ENCODE measurements at regions not wholly inside any gene's neighbourhood (a gene's known extent, or its start where the extent isn't known, plus 50 kb on each side); places are given as distances from the start of the nearest gene placed in this dataset.

DNA sequence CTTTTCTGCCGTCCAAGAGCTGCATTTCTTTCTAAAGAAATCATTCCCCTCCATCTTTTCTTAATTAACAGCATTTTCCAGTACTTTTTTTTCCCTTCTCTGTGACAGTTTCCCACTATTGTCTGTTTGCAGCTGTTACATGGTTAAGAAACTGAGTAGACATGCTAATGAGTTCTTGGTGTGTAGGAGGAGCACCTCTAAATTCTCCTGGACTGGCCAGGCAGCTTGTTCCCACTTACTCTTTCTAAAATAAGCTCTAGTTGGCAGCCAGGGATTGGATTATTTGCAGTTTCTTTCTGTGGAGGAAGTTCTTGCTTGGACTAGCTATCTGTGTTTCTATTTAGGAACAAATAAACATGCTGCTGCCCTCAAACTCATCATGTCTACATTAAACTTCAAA is 235.1 kb upstream of the GAP43 start:
- no peak for DNase-seq (ENCODE audit: extremely low read depth, low read depth)
- no peak overlapping the region for H3K4me3 ChIP-seq (replicated peaks; ENCODE audit: low read depth, low read length)
- TF ChIP-seq, protein P1, sequence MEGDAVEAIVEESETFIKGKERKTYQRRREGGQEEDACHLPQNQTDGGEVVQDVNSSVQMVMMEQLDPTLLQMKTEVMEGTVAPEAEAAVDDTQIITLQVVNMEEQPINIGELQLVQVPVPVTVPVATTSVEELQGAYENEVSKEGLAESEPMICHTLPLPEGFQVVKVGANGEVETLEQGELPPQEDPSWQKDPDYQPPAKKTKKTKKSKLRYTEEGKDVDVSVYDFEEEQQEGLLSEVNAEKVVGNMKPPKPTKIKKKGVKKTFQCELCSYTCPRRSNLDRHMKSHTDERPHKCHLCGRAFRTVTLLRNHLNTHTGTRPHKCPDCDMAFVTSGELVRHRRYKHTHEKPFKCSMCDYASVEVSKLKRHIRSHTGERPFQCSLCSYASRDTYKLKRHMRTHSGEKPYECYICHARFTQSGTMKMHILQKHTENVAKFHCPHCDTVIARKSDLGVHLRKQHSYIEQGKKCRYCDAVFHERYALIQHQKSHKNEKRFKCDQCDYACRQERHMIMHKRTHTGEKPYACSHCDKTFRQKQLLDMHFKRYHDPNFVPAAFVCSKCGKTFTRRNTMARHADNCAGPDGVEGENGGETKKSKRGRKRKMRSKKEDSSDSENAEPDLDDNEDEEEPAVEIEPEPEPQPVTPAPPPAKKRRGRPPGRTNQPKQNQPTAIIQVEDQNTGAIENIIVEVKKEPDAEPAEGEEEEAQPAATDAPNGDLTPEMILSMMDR (IDR thresholded peaks at IDR 0.05; ENCODE audit: low read depth, low read length, missing control alignments) = no peak

DNA sequence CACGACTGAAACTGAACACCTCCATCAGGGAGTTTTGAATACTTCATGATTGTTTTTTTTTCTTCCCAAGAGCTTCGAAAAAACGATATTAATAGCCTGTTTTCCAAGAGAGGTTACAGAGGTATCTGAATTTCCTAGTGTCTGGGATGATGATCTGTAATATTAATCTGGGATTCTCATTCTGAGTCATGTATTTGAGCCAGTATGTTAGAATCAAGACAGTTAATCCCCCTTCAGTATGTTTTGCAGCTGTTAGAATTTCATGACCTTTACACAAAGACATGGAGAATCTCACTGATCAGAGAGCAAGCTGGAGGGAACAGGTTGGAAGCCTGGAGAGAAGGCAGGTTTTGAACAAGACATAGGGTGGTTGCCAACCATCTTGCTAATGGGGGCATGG is 234.5 kb upstream of the GAP43 start:
- no peak overlapping the region for H3K4me3 ChIP-seq (replicated peaks; ENCODE audit: low read depth, low read length)
- TF ChIP-seq, protein P1 (IDR thresholded peaks at IDR 0.05; ENCODE audit: low read depth, low read length, missing control alignments) = no peak
- no peak for DNase-seq (ENCODE audit: extremely low read depth, low read depth)

DNA sequence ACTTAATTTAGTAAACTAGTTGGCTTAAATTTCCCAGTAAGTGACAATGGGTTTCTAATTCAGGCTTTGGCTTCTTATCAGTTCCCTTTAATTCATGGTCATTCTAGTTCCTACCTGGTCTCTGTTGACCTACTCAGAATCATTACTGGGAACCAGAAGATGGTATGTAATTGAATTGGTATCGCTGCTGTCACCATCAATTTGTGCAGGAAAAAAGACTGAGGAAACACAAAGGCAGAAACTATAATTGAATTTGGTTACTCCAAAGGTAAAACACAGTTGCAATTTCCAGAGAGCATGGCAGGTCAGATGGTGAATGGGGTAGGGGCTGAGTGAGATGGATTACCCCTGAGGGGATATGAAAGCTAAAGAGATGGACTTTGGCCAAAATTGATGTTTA is 226.5 kb upstream of the GAP43 start:
- no peak overlapping the region for H3K4me3 ChIP-seq (replicated peaks; ENCODE audit: low read depth, low read length)
- no peak for DNase-seq (ENCODE audit: extremely low read depth, low read depth)
- TF ChIP-seq, protein P1 (IDR thresholded peaks at IDR 0.05; ENCODE audit: low read depth, low read length, missing control alignments) = no peak

DNA sequence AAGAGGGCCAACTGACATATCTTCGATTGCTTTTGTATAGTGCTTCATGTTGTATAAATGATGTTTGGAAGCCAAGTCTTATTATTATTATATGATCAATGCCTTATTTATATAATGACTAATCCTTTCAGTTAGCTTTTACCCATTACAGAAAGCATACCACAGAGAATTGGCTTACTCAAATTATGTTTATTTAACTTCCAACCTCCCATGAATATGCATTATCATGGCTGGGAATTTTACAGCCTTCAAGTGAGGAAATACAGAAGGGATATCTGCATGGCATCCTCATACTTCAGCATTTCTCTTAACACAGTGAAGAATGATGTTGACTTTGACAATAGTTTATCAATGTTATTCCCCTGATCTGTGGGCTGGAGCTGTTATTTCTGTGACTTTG is 225.9 kb upstream of the GAP43 start:
- TF ChIP-seq, protein P1 (IDR thresholded peaks at IDR 0.05; ENCODE audit: low read depth, low read length, missing control alignments) = no peak
- no peak for DNase-seq (ENCODE audit: extremely low read depth, low read depth)
- H3K4me3 ChIP-seq (replicated peaks; ENCODE audit: low read depth, low read length) = no peak overlapping the region

DNA sequence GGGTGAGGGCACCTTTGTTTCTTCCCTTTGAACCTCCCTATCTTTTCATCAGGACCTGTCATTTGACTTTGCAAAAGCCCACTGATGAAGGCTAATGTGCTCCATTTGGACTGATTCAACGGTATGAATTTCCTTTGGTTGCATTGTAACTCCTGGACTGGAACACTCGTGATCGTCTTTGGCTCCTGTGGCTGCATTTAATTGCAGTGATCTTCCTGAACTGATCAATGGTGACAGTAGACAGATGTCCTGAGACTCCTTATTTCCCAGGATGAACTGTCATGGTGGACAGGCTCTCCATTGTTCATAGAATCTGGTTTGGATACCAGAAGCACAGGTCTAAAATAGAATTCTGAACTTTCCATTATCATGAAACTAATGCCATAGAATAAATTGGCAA is 224.8 kb upstream of the GAP43 start:
- H3K4me3 ChIP-seq (replicated peaks; ENCODE audit: low read depth, low read length) = no peak overlapping the region
- no peak for DNase-seq (ENCODE audit: extremely low read depth, low read depth)
- TF ChIP-seq, protein P1 (IDR thresholded peaks at IDR 0.05; ENCODE audit: low read depth, low read length, missing control alignments) = no peak

DNA sequence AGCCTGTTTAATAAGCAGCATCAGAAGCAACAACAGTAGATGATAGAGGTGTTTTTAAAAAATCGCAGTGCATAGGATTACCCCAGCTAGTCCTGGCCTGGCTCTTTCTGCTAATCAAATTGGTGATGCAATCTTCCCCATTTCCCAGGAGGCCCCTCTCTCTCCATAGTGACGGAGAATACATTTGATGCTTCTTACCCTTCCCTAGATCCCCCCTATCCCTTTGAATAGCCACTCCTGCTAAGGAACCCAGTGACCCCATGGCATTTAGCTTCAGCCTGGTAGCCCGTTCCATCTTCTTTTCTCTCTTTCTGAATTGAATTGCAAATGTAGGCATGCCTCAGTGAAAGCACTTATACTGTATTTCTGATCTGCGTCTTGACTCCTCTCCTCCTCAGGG is 223.6 kb upstream of the GAP43 start:
- DNase-seq (ENCODE audit: extremely low read depth, low read depth) = no peak
- TF ChIP-seq, protein P1 (IDR thresholded peaks at IDR 0.05; ENCODE audit: low read depth, low read length, missing control alignments) = no peak
- H3K4me3 ChIP-seq (replicated peaks; ENCODE audit: low read depth, low read length) = no peak overlapping the region

DNA sequence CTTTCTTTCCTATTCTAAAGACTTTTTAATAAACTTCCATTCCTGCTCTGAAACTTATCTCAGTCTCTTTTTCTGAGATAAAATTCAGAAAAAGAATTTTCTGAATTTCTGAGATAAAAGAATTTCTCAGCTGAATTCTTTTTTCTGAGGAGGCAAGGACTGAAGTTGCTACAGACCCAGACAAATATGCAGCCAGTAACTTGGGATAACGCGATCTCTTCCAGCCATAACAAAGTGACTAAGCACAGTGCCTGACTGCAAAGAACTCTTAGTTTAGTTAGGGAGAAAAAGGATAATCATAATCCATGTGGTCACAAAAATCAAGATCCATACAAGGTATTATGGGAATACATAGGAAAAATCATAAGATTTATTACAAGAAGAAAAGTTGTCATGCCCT is 222.0 kb upstream of the GAP43 start:
- H3K4me3 ChIP-seq (replicated peaks; ENCODE audit: low read depth, low read length) = no peak overlapping the region
- TF ChIP-seq, protein P1 (IDR thresholded peaks at IDR 0.05; ENCODE audit: low read depth, low read length, missing control alignments) = no peak

More for the DNA sequence above, 222.0 kb upstream of the GAP43 start:
- no peak for DNase-seq (ENCODE audit: extremely low read depth, low read depth)
